Panc1 (cell line): ENCODE measurements at regions not wholly inside any gene's neighbourhood (a gene's known extent, or its start where the extent isn't known, plus 50 kb on each side); places are given as distances from the start of the nearest gene placed in this dataset.

ENCODE experiments used
- CTCF ChIP-seq: fragments of 450-650 bp; IDR thresholded peaks from 2 replicates; pipeline ENCODE4 v1.5.1; 2017; ENCODE audit warnings: mild to moderate bottlenecking
- POLR2AphosphoS5 ChIP-seq: IDR thresholded peaks from 2 replicates; pipeline ENCODE4 v1.6.1; 2012; ENCODE audit warnings: mild to moderate bottlenecking, low read depth, low read length, moderate library complexity
- REST ChIP-seq, 2 experiments: IDR thresholded peaks; 2 replicates each; pipeline ENCODE4 v1.6.1; 2011 to 2012; ENCODE audit warnings: low read depth in 2 of 2, control low read depth in 1 of 2, low read length in 1 of 2, mild to moderate bottlenecking in 1 of 2, moderate library complexity in 1 of 2; ENCODE audit not compliant: insufficient read depth in 1 of 2
- SIN3A ChIP-seq: IDR thresholded peaks from 2 replicates; pipeline ENCODE4 v1.6.1; 2012; ENCODE audit warnings: low read depth, mild to moderate bottlenecking, low read length, moderate library complexity, borderline replicate concordance; ENCODE audit not compliant: insufficient read depth

GRCh38 chr7:40965016-40965415 is 737.9 kb downstream of the INHBA start:
- no peak for TF ChIP-seq SIN3A
- no peak for TF ChIP-seq CTCF
- no peak for TF ChIP-seq POLR2AphosphoS5
- no peak for TF ChIP-seq REST (IDR thresholded peaks at IDR 0.05; ENCODE audit: insufficient read depth in 1 of 2, low read depth in 2 of 2, low read length in 1 of 2)
